HepG2 (cell line): ENCODE measurements at regions not wholly inside any gene's neighbourhood (a gene's known extent, or its start where the extent isn't known, plus 50 kb on each side); places are given as distances from the start of the nearest gene placed in this dataset.

Experiments used
- CBX2 ChIP-seq, 2 experiments: fragments of 200-600 bp in 1 of 2; sonication (generic); formaldehyde crosslinking in 1 of 2; IDR thresholded peaks; 2 replicates each; pipeline versions ENCODE4 v1.7.0 to v1.8.1; 2018 to 2022; ENCODE audit warnings: low read depth in 2 of 2, low read length in 1 of 2, mild to moderate bottlenecking in 1 of 2, missing genetic modification reagents in 1 of 2
- CREB1 ChIP-seq, 2 experiments: fragments of 450-650 bp in 1 of 2; IDR thresholded peaks; 2 replicates each; pipeline ENCODE4 v1.6.1; 2016 to 2017; ENCODE audit warnings: control low read depth in 1 of 2, mild to moderate bottlenecking in 1 of 2, missing compliant biosample characterization in 1 of 2, missing genetic modification characterization in 1 of 2
- HMGA1 ChIP-seq: sonication (generic); formaldehyde crosslinking; conservative IDR thresholded peaks from 2 replicates; pipeline ENCODE4 v1.4.0; 2020; ENCODE audit warnings: missing genetic modification reagents
- KLF11 ChIP-seq: IDR thresholded peaks from 2 replicates; pipeline ENCODE4 v1.6.1; 2016; ENCODE audit warnings: missing compliant biosample characterization
- NFYB ChIP-seq: sonication (generic); formaldehyde crosslinking; IDR thresholded peaks from 2 replicates; pipeline ENCODE4 v1.4.0; 2020; ENCODE audit warnings: missing genetic modification reagents
- POLR2A ChIP-seq, 2 experiments: IDR thresholded peaks; 2 replicates each; pipeline ENCODE4 v1.6.1; 2011; ENCODE audit warnings: low read depth in 2 of 2, low read length in 2 of 2, mild to moderate bottlenecking in 1 of 2, moderate library complexity in 1 of 2; ENCODE audit not compliant: insufficient read depth in 1 of 2
- SP1 ChIP-seq, 2 experiments: fragments of 450-650 bp in 1 of 2; sonication (generic) in 1 of 2; formaldehyde crosslinking in 1 of 2; IDR thresholded peaks; 2 replicates each; pipeline versions ENCODE4 v1.4.0 to v1.6.1; 2016 to 2020; ENCODE audit warnings: missing genetic modification reagents in 1 of 2
- TBL1XR1 ChIP-seq: fragments of 150-350 bp; IDR thresholded peaks from 2 replicates; pipeline ENCODE4 v1.6.1; 2014; ENCODE audit warnings: borderline replicate concordance, low read length; ENCODE audit not compliant: partially characterized antibody
- ZFP36L2 ChIP-seq: sonication (generic); formaldehyde crosslinking; IDR thresholded peaks from 2 replicates; pipeline ENCODE4 v1.4.0; 2020; ENCODE audit warnings: missing genetic modification reagents
- ZNF274 ChIP-seq: sonication (generic); formaldehyde crosslinking; IDR thresholded peaks from 2 replicates; pipeline ENCODE4 v1.5.1; 2020; ENCODE audit warnings: mild to moderate bottlenecking, missing genetic modification reagents
- ZNF34 ChIP-seq: sonication (generic); formaldehyde crosslinking; IDR thresholded peaks from 2 replicates; pipeline ENCODE4 v1.4.0; 2020; ENCODE audit warnings: mild to moderate bottlenecking, missing genetic modification reagents, borderline replicate concordance
- TF ChIP-seq, protein P1 (sequence below): sonication (generic); formaldehyde crosslinking; IDR thresholded peaks from 2 replicates; pipeline ENCODE4 v1.5.0; 2020; ENCODE audit warnings: mild to moderate bottlenecking, missing genetic modification reagents, moderate library complexity
- TF ChIP-seq, protein P2 (sequence below): sonication (generic); formaldehyde crosslinking; IDR thresholded peaks from 2 replicates; pipeline ENCODE4 v1.8.0; 2022; ENCODE audit warnings: mild to moderate bottlenecking, missing genetic modification reagents, moderate library complexity

DNA sequence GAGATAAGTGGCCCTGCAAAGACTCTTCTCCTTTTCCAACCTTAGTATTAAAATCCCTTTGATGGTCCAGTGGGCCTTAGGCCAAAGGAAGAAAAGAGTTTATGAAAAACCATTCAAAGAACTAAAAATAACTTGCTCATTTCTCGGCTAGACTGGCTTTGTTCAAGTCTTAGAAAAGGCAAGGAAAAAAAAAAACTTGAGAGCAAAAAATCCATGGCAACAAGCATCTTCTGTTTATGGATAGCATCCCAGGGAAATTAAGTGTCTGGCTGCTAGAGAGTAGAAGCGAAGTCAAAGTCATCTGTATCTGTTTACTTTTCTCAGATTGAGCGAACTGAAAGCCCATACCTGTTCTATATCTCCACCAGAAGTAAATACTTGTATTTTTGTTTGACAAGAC lies 129.6 kb downstream of the KCTD15 start:
- TF ChIP-seq POLR2A (IDR thresholded peaks at IDR 0.05; ENCODE audit: insufficient read depth in 1 of 2, low read depth in 2 of 2, low read length in 2 of 2) (no peak), ZFP36L2 (CRISPR knock-in tag) (no peak), SP1 (IDR thresholded peaks at IDR 0.05) (no peak), SP1 (CRISPR knock-in tag; IDR thresholded peaks at IDR 0.05) (no peak), ZNF274 (CRISPR knock-in tag) (no peak), HMGA1 (CRISPR knock-in tag) (no peak), TBL1XR1 (no peak), KLF11 (no peak), CREB1 (IDR thresholded peaks at IDR 0.05) (no peak), CREB1 (CRISPR knock-in tag; IDR thresholded peaks at IDR 0.05) (no peak), NFYB (no peak), ZNF34 (CRISPR knock-in tag) (no peak), CBX2 (IDR thresholded peaks at IDR 0.05; ENCODE audit: low read depth, low read length) (no peak), CBX2 (CRISPR knock-in tag; IDR thresholded peaks at IDR 0.05; ENCODE audit: low read depth) (no peak)
- TF ChIP-seq, protein P1, sequence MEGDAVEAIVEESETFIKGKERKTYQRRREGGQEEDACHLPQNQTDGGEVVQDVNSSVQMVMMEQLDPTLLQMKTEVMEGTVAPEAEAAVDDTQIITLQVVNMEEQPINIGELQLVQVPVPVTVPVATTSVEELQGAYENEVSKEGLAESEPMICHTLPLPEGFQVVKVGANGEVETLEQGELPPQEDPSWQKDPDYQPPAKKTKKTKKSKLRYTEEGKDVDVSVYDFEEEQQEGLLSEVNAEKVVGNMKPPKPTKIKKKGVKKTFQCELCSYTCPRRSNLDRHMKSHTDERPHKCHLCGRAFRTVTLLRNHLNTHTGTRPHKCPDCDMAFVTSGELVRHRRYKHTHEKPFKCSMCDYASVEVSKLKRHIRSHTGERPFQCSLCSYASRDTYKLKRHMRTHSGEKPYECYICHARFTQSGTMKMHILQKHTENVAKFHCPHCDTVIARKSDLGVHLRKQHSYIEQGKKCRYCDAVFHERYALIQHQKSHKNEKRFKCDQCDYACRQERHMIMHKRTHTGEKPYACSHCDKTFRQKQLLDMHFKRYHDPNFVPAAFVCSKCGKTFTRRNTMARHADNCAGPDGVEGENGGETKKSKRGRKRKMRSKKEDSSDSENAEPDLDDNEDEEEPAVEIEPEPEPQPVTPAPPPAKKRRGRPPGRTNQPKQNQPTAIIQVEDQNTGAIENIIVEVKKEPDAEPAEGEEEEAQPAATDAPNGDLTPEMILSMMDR (CRISPR knock-in tag): no peak
- TF ChIP-seq, protein P2, sequence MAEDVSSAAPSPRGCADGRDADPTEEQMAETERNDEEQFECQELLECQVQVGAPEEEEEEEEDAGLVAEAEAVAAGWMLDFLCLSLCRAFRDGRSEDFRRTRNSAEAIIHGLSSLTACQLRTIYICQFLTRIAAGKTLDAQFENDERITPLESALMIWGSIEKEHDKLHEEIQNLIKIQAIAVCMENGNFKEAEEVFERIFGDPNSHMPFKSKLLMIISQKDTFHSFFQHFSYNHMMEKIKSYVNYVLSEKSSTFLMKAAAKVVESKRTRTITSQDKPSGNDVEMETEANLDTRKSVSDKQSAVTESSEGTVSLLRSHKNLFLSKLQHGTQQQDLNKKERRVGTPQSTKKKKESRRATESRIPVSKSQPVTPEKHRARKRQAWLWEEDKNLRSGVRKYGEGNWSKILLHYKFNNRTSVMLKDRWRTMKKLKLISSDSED (CRISPR knock-in tag): no peak
